ENCODE measurements at regions not wholly inside any gene's neighbourhood (a gene's known extent, or its start where the extent isn't known, plus 50 kb on each side); places are given as distances from the start of the nearest gene placed in this dataset.

DNA sequence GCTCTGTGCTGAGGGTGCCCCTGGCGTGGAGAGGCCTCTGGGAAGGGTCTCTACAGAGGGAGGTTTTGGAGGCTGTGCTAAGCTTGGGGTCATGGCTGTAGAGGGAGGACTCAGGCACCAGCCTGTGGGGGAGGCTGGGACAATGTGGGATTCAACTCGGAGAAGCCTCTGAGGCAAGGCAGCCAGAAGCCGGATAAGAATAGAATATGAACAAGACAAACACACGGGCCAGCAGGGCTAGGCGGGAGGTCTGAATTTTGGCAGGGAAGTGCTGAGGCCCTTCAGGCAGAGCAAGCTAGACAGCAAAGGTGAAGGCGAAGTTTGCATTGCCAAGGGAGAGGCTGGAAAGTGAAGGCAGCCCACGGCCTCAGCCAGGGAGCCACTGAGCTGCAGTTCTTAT lies 612.1 kb upstream of the NR2F2 start:
- Histone ChIP-seq H2AFZ (no peak overlapping the region), H3K4me3 (no peak overlapping the region), H3K9me2 (ENCODE audit: insufficient read depth) (no peaks in the 10 kb centered on the region), H3K4me1 (ENCODE audit: insufficient read depth) (no peaks in the 10 kb centered on the region), H3K27me3 (replicated peaks; ENCODE audit: insufficient read depth) (no peaks in the 10 kb centered on the region), H3K27ac (no peak overlapping the region), H3F3A (ENCODE audit: insufficient read depth) (no peaks in the 10 kb centered on the region), H3K9ac (no peak overlapping the region), H3K9me3 (ENCODE audit: low read depth) (no peaks in the 10 kb centered on the region), H3K4me2 (ENCODE audit: unreplicated experiment) (no peak overlapping the region), H3K79me2 (ENCODE audit: insufficient read depth) (no peaks in the 10 kb centered on the region), H4K20me1 (ENCODE audit: insufficient read depth) (no peaks in the 10 kb centered on the region), H3K36me3 (ENCODE audit: low read depth) (no peaks in the 10 kb centered on the region)
- in situ Hi-C loops (cut with MboI), result no loop called here
- DNase-seq, result no peak
- TF ChIP-seq EZH2phosphoT487 (IDR thresholded peaks at IDR 0.05; ENCODE audit: insufficient read depth, low read depth) (no peak), EZH2 (IDR thresholded peaks at IDR 0.05; ENCODE audit: insufficient read depth, poor library complexity, severe bottlenecking) (no peak)
- WGBS, 2 experiments (ENCODE audit: low coverage in 1 of 2, low lambda C conversion rate in 2 of 2, missing lambda C conversion rate in 2 of 2), result 70 to 83% methylated on average over 7 of the region's 7 CpGs

GRCh38 chr15:95724908-95725633 lies 605.4 kb upstream of the NR2F2 start:
- H3K27me3 ChIP-seq (replicated peaks; ENCODE audit: insufficient read depth), result no peaks in the 10 kb centered on the region
- DNase-seq, result no peak
- H3K4me2 ChIP-seq (ENCODE audit: unreplicated experiment), result no peak overlapping the region
- H3K79me2 ChIP-seq (ENCODE audit: insufficient read depth), result no peaks in the 10 kb centered on the region
- H3F3A ChIP-seq (ENCODE audit: insufficient read depth), result no peaks in the 10 kb centered on the region
- in situ Hi-C loops (cut with MboI), result no loop called here
- 39 to 45% methylated on average over 3 of the region's 3 CpGs for WGBS, 2 experiments (ENCODE audit: low coverage in 1 of 2, low lambda C conversion rate in 2 of 2, missing lambda C conversion rate in 2 of 2)
- TF ChIP-seq EZH2phosphoT487 (IDR thresholded peaks at IDR 0.05; ENCODE audit: insufficient read depth, low read depth) (no peak), EZH2 (IDR thresholded peaks at IDR 0.05; ENCODE audit: insufficient read depth, poor library complexity, severe bottlenecking) (no peak)
- no peaks in the 10 kb centered on the region for H3K4me1 ChIP-seq (ENCODE audit: insufficient read depth)
- no peaks in the 10 kb centered on the region for H3K9me2 ChIP-seq (ENCODE audit: insufficient read depth)
- H3K4me3 ChIP-seq, result no peak overlapping the region
- no peaks in the 10 kb centered on the region for H3K36me3 ChIP-seq (ENCODE audit: low read depth)
- H4K20me1 ChIP-seq (ENCODE audit: insufficient read depth), result no peaks in the 10 kb centered on the region
- no peak overlapping the region for H3K9ac ChIP-seq
- H3K9me3 ChIP-seq (ENCODE audit: low read depth), result no peaks in the 10 kb centered on the region
- H3K27ac ChIP-seq, result no peak overlapping the region
- no peak overlapping the region for H2AFZ ChIP-seq

DNA sequence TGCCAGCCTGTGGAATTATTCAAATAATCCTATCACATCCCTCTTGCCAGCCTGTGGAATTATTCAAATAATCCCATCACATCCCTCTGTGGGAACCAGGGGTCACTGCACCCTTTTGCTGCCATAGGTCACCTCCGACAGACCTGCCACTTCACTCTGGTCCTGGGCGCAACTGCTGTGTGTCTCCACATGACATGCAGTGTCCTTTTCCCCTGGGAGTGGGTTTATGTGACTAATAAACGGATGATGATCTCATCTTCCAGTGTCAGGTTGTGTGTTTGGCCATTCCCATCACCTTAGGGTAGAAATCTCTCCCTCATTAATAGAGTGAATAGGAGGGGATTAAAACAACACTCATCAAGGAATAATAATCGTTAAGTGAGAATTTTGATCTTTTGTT lies 603.6 kb upstream of the NR2F2 start:
- Histone ChIP-seq H3K4me2 (ENCODE audit: unreplicated experiment) (no peak overlapping the region), H3K79me2 (ENCODE audit: insufficient read depth) (no peaks in the 10 kb centered on the region), H2AFZ (no peak overlapping the region), H3K27ac (no peak overlapping the region), H4K20me1 (ENCODE audit: insufficient read depth) (no peaks in the 10 kb centered on the region), H3K4me3 (no peak overlapping the region), H3K36me3 (ENCODE audit: low read depth) (no peaks in the 10 kb centered on the region), H3K9me3 (ENCODE audit: low read depth) (no peaks in the 10 kb centered on the region), H3K9ac (no peak overlapping the region), H3K4me1 (ENCODE audit: insufficient read depth) (no peaks in the 10 kb centered on the region), H3K27me3 (replicated peaks; ENCODE audit: insufficient read depth) (no peaks in the 10 kb centered on the region), H3K9me2 (ENCODE audit: insufficient read depth) (no peaks in the 10 kb centered on the region), H3F3A (ENCODE audit: insufficient read depth) (no peaks in the 10 kb centered on the region)
- no peak for TF ChIP-seq EZH2 (IDR thresholded peaks at IDR 0.05; ENCODE audit: insufficient read depth, poor library complexity, severe bottlenecking)
- TF ChIP-seq EZH2phosphoT487 (IDR thresholded peaks at IDR 0.05; ENCODE audit: insufficient read depth, low read depth), result no peak
- DNase-seq, result no peak
- WGBS, 2 experiments (ENCODE audit: low coverage in 1 of 2, low lambda C conversion rate in 2 of 2, missing lambda C conversion rate in 2 of 2), result 73 to 75% methylated on average over 4 of the region's 4 CpGs
- in situ Hi-C loops (cut with MboI), result no loop called here

DNA sequence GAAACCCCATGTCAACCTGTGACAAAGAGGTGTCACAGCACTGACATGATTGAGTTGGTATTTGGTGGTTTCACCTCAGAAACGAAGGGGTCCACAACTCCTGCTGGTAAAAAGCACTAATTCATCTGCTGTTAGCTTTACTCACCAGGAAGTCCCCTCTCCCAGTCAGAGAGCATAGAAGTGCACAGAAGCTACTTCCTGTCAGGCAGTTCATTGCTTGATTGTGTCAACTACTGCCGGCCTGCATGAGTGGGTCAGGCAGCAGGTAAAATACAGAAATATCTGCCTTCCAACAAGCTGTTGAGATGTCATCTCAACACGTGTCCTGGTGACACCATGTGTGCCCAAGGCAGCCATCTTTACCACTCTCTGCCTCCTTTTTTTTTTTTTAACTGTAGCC lies 596.6 kb upstream of the NR2F2 start:
- Histone ChIP-seq H3K36me3 (ENCODE audit: low read depth) (no peaks in the 10 kb centered on the region), H2AFZ (no peak overlapping the region), H4K20me1 (ENCODE audit: insufficient read depth) (no peaks in the 10 kb centered on the region), H3F3A (ENCODE audit: insufficient read depth) (no peaks in the 10 kb centered on the region), H3K9me2 (ENCODE audit: insufficient read depth) (no peaks in the 10 kb centered on the region), H3K4me1 (ENCODE audit: insufficient read depth) (no peaks in the 10 kb centered on the region), H3K27me3 (replicated peaks; ENCODE audit: insufficient read depth) (no peaks in the 10 kb centered on the region), H3K4me2 (ENCODE audit: unreplicated experiment) (no peak overlapping the region), H3K4me3 (no peak overlapping the region), H3K9me3 (ENCODE audit: low read depth) (no peaks in the 10 kb centered on the region), H3K9ac (no peak overlapping the region), H3K79me2 (ENCODE audit: insufficient read depth) (no peaks in the 10 kb centered on the region), H3K27ac (no peak overlapping the region)
- no peak for TF ChIP-seq EZH2phosphoT487 (IDR thresholded peaks at IDR 0.05; ENCODE audit: insufficient read depth, low read depth)
- TF ChIP-seq EZH2 (IDR thresholded peaks at IDR 0.05; ENCODE audit: insufficient read depth, poor library complexity, severe bottlenecking), result no peak
- DNase-seq, result no peak
- in situ Hi-C loops (cut with MboI), result no loop called here
- WGBS, 2 experiments (ENCODE audit: low coverage in 1 of 2, low lambda C conversion rate in 2 of 2, missing lambda C conversion rate in 2 of 2), result 26 to 31% methylated on average over 3 of the region's 3 CpGs

Measured in GM23248 (cell line).